NCI-H2081 (cell line): ENCODE measurements at regions not wholly inside any gene's neighbourhood (a gene's known extent, or its start where the extent isn't known, plus 50 kb on each side); places are given as distances from the start of the nearest gene placed in this dataset.
A peak's percentile ranks its signal among the peaks of the same experiment; 100 is the strongest.

ENCODE experiments used
- DNase-seq, 2 experiments: peaks; one replicate each; lab custom pipeline; 2025; lab: John Stamatoyannopoulos, UW

DNA sequence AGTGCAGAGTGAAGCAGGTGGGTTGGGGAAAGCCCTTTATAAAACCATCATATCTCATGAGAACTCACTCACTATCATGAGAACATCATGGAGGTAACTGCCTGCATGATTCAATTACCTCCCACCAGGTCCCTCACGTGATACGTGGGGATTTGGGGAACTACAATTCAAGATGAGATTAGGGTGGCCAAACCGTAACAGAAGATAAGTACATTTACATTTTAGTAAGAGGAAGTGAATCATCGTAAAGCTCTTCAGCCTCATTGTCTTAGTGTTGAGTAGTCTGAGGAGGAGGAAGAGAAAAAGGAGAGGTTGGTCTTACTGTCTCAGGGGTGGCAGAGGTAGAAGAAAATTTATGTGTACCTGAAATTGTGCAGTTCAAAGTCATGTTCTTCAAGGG, 1053.4 kb upstream of the ADGRL4 start:
- no peak for DNase-seq

DNA sequence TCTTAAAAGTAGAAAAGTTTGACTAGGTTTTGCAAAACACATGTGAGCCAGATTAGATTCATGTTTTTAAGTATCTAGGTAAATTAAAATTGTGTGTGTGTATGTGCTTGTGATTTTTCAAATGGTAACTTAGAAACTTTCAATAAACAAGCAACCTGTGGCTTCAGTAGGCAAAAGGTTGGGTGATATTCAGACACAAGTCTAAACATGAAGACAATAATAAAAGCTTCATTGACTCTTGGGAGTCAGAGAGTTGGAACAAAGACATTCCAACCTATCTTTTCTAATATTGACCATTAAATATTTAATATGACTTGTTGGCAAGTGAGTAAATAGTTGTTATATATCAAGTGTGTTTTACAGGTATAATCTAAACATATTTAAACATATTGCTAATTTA, 1049.6 kb upstream of the ADGRL4 start:
- DNase-seq: no peak

DNA sequence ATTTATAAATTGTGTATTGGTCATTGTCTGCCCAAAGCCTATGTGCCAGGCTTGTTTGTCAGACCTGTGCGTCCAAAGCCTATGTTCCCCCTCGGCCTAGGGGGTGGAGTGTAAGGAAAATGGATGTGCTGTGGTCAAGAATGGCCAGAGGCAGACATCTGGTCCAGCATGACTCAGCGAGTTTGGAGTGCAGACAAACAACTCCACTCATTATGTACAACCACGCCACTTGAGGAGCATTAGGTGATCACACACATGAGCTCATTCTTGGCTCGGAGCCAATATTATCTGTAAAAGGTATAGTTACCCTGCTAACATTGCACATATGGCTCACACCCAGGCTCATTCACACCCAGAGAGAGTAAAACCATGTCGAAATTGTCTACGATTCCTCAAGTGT, 1047.6 kb upstream of the ADGRL4 start:
- DNase-seq: peak; percentile 94 to 97

DNA sequence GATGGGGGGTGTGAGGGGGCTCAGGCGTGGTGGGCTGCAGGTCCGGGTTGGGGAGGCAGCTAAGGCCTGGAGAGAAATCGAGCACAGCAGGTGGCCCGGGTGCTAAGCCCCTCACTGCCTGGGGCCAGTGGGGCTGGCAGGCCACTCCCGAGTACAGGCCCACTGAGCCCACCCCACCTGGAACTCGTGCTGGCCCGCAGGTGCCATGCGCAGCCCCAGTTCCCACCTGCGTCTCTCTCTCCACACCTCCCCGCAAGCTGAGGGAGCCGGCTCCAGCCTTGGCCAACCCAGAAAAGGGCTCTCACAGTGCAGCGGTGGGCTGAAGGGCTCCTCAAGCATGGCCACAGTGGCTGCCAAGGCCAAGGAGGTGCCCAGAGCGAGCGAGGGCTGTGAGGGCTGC, 1047.1 kb upstream of the ADGRL4 start:
- no peak for DNase-seq

DNA sequence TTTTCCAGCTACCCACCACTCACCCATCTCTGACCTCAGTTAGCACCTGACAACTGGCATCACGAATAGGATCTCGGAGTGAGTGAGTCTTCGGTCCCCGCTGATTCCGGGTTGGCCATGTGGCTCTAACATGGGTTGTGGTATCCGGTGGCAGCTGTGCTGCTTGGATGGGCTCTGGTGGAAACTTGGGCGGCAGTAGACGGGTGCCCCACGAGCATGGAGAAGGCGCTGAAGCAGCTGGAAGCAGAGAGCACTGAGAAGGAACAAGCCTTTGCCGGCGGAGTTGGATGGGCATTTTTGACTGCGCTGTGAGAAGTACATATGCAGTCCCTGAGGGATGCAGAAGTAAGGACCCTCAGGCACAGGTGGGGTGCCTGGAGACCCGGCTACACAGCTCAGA, 1044.0 kb upstream of the ADGRL4 start:
- DNase-seq: no peak

DNA sequence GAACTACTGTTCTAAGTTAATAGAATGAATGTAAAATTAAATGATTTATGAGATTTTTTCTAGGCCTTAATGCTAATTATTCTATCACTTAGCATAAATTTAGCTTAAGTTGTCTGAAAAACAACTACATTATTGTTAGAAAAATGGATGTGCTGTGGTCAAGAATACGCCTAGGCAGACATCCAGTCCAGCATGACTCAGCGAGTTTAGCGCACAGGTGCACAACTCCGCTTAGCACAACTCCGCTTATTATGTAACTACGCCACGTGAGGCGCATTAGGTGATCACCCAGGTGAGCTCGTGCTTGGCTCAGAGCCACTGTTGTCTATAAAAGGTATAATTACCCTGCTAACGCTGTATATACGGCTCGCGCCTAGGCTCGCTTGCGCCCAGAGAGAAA, 1043.6 kb upstream of the ADGRL4 start:
- no peak for DNase-seq

DNA sequence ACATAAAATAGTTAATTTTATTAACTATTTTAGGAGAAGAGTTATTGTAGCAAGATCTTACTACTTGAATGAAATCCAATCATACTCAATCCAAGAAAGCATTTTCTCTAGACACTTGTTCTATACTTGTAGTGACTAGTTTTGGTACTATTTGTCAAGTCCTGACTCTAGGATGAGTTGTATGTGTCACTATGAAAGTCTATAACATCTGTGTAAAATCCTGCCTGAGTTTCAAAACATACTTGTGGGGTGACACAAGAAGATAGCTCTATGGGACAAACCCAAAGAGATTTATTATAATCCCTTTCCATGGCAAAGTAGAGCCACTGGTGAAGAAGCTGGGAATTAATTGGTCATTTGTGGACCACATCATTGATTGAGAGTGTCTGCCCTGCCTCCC, 1042.2 kb upstream of the ADGRL4 start:
- no peak for DNase-seq

DNA sequence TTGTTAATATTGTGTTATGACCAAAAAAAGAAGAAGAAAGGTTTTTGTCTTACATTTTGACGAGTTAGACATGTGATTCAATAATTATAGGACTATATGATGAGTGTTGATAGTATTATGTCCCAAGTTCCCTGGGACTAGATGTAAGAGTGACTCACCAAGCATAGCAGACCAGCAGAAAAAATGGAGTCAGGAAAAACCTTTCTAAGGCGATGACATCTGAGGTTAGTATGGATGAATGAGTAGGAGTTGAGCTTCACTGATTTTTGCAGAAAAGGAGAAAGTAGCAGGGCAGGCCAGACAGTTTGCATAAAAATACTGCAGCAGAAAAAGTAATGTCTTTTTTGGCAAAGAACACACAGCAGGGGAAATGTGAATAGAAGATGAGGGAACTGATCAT, 1041.3 kb upstream of the ADGRL4 start:
- DNase-seq: no peak

DNA sequence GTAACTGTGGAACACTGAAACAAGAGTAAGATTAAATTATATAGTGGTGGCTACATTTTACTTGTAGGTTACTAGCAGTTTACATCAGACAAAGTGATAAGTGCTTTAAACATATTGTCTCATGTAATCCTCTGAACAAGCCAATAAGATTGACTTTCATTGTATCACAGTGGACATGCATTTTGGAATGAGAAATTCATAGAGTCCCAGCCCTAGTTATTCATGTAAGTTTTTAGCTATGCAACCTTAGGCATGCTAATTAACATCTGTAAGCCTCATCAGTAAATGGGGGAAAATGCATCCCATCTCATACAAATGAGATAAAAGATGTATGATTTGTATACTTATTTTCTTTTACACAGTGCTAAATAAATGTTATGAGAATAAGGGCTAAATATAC, 1038.1 kb upstream of the ADGRL4 start:
- no peak for DNase-seq

DNA sequence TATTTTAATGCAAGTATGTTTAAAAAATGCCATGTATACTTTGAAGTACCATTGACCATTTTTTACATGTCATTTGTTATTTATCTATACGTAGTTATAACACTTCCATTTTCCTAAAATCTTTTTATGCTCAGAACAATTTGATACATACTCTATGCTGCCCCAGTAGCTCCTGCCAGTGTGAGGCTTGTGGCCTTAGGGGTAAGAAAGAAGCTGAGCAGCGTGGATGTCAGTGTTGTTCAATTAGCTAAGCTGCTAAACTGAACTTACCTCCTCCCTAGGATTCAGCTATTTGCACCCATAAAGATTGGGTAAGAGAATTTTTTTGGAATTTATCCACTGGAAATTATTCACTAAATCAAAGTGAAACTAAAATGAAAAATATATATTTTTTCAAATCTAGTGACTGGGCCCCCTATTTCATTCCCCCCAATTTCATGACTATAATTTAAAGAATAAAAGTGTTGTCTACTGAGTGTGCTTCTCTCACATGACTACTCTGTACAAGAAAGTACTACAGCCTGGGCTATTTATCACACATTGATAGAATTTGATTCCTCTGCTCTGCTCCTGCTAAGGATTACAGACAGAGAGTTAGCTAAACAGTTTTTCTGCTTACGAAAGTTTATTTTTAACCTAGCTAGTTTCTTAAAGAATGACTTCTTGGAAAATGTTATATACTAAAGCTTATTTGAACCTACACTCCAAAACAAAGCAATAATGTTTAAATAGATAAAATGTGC, 1030.3 kb upstream of the ADGRL4 start:
- DNase-seq: no peak

DNA sequence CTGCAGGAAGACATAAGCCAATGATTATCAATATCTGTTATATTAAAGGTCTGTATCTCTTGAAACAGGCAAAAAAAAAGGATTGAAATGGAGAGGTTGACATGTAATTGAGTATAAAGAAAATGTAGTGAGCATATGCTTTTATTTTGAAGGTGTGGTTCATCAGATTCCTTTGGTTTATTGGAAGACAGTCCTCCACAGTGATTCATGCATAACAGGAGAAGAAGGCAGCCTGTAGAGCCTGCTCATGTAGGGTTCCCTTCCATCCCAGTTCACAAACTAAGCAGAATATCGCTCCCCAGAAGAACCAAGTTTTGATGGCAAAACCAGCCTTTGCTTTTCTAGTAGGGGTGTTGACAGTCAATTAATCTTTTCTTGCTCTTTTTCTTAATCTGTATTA, 1016.8 kb upstream of the ADGRL4 start:
- no peak for DNase-seq

DNA sequence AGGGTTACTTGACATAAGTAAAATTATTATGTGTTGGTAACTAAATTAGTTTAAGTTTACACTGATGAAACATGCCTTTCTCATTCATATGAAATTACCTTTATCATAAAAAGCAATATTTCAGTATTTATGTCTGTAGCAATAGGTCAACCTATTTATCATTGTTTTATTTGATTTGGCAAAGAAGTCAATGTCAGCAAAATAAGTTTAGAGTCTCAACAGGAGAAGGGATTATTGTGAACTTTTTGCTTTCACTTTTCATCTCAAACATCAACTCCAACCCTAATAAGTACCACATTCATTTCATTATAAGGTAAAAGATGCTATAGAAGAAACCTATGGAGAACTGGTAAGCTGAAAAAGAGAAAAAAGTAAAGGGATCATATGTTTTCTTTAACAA, 1015.4 kb upstream of the ADGRL4 start:
- DNase-seq: no peak

DNA sequence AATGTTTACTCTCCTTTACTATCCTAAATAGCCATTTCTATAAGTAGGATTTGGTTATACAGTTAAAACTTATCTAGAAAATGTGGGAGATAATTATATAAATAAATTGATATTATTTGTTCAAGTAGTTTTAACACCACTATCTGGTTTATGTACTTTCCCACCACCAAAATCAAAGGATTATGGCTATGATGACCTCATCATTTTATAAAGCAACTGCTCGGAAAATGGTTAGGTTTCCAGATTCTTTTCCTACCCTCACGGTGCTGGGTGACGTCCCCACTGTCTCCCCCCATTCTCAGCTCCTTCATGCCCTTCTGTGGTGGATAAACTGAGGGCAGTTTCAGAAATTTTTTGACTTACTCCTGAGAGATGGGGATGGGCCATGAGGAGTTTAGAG, 1011.8 kb upstream of the ADGRL4 start:
- no peak for DNase-seq

DNA sequence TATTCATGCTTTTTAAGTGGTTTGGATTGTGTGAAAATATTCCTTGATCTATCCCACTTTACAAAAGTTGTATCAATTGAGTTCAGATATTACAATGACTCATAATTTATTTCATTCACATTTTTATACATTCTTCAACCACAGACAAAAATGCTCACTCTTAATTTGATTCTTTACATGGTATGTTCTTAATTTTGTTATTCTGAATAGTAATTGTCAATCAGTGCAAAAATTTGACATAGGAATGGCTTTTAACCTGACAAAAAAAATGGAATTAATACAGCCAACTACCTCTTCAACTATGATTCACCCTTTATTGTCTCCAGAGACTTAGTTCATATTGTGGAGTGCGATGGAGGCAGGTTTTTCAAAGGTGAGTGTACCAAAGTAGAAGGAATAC, 1002.4 kb upstream of the ADGRL4 start:
- no peak for DNase-seq

DNA sequence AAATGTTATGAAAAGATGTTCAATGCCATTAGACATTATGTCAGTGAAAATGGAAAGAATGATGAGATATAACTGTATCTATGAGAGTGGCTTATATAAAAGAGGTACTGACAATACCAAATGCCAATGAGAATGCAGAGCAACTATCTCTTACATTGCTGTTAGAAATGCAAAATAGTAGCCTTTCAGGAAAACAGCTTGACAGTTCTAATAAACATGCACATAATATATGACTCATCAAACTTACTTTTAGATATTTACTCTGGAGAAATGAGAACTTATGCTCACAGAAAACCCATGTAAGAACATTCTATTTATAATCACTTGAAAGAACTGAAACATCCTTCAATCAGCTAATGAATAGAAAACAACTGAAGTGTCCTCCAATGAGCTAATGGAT, 996.7 kb upstream of the ADGRL4 start:
- no peak for DNase-seq

DNA sequence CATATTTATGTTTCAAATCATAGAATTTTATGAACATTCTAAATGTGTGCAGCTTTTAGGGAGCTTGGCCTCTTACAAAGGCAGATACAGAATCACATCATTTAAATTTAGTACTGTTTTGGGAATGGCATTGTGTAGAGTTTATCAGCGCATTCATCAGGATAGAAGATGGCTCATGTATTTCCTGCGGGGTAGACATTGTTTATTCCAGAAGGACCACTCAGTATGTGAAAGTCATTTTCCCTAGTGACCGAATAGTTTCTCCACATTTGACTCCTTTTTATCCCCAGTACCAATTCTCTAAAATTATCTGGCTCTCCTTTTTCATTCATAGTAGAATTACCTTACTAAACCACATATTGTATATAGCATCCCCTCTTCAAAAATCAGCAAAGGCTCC, 981.9 kb upstream of the ADGRL4 start:
- DNase-seq: no peak

DNA sequence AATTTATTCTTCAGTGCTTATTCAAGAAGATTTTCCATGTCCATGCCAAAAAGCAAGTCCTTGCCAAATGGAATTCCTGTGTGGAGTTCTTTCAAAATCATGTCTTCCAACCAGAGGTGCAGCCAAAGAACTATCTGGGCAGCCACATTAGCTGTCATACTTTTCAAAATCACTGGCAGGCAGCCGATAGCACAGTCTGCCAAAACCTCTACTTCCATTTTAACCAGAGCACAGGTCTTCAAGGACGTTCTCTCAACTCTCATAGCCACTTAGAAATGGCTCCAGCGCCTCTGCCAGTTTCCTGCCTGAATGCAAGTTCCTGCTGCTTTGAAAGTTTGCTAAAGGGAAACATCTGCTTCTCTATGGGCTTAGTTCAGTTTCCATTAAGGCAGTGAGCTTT, 975.7 kb upstream of the ADGRL4 start:
- DNase-seq: no peak

DNA sequence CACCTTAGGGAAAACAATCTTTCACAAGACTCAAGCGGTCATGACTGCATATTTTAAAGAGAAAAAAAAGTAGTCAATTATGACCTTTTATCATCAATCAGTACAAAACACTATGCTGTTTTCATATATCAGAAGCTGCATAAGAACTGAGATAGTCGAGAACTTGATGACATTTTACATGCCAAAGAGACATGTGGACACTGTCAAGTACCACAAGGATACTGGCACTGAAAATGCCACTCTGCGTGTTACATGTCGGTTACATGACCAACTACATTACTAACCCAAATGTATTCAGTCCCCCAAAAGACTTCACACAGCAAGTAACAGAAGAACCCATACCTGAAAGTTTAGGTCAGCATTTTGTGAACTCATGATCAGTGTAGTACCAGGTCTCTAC, 975.0 kb upstream of the ADGRL4 start:
- DNase-seq: no peak

DNA sequence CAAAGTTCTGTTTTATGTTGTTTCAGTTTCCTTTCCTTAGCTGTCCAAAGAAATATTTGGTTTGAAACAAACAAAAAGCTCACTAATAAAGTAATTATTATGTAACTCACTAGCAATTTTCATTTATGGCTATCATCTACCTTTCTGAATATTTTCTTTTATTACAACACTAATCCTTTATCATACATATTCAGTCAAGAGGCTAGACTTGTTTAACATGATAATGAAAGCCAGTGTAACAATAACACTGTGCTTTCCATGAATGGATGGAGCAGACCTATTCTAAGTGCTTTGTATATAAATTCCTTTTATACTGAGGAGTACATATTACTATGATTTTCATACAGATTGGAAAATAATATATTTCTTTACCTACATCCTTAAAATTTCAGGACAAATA, 972.8 kb upstream of the ADGRL4 start:
- DNase-seq: no peak

DNA sequence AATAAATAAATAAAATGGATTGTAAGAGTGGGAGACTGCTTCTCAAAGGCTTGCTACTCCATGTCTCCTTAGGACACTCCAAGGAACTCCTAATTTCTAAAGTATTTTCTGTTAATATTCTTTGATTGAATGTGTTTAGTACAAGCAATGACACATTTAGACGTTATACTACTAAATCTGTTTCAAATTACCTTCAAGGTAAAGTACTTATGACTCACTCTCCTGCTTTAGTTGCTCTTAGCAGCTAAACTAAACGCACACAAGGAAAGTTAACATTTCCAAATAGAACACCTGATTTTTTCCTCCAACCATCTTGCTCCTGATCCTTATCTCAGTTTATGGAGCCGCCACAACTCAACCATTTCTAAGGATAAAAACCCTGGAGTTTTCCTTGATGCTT, 969.8 kb upstream of the ADGRL4 start:
- DNase-seq: no peak

DNA sequence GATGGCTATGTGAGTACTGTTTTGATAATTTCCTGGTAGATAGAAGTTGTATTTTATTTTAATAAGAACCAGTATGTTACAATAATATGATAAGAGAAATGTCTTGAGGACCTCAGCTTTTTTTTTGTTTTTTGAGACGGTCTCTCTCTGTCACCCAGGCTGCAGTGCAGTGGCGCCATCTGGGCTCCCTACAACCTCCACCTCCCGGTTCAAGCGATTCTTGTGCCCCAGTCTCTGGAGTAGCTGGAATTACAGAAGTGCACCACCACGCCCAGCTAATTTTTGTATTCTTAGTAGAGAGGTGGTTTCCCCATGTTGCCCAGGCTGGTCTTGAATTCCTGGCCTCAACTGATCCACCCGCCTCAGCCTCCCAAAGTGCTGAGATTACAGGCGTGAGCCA, 968.1 kb upstream of the ADGRL4 start:
- no peak for DNase-seq

DNA sequence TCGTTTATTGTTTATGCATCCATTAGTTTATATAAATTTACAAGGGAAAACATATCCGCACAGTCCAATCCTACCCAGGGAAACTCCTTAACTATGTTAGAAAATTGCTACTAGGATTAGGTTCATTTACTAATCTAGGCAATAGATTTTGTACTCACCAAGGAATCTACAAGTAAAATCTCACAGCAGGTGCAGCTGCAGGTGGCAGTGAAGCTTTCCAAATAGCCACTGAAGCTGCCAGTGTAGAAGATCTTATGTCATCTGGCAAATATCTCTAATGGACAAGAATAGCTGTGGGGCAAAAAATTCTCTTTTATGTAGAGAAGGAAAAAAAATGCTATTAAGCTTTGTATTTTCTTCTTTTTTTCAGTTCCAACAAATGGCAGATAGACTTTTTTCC, 963.4 kb upstream of the ADGRL4 start:
- peak in 1 of 2 experiments; percentile 4 for DNase-seq

DNA sequence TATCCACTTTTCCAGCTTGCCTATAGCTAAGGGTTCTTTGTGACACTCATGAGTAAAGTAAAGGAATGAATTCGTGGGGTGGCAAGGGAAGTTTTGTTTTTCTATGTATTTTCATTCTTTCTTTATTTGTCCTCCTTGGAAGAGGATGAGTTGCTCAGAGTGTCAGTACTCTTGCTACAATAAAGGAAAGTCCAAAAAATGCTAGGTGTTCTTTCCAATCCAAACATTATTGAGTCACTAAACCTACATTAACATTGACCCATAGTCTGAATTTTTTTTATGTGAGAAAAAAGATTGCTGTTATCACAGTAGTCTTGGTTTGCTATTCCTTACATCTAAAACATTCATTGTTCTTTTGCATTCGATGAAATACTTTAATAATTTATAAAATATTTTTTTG, 959.9 kb upstream of the ADGRL4 start:
- DNase-seq: no peak

DNA sequence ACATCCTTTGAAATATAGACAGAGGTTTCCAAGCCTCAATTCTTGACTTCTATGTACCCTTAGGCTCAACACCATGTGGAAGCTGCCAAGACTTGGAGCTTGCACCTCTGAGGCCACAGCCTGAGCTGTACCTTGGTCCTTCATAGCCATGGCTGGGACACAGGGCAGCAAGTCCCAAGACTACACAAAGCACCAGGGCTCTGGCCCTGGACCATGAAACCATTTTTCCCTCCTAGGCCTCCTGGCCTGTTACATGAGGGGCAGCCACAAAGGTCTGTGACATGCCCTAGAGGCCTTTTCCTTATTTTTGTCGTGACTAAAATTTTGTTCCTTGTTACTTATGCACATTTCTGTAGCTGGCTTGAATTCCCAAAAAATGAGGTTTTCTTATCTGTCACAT, 953.1 kb upstream of the ADGRL4 start:
- no peak for DNase-seq

DNA sequence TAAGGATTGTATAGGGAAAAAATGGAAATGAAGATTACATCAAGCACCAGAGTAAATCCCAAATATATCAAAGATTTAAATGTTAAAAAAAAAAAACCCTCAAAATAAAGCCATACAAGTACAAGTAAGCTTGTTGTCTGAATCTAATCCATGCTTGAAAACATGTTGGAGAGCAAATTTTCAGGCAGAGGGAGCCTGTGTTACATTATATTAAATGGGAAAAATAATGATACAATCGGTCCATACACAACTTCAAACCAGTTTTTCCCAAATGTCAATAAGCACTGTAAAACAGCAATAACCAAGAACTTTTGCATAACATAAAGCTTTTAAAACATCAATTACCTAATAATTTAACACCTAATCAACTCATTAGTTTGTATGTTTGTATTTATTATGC, 949.4 kb upstream of the ADGRL4 start:
- no peak for DNase-seq
